H9 (cell line): ENCODE measurements at regions not wholly inside any gene's neighbourhood (a gene's known extent, or its start where the extent isn't known, plus 50 kb on each side); places are given as distances from the start of the nearest gene placed in this dataset.

Experiments
- DNase-seq: peaks from one replicate; pipeline ENCODE4 v3.0.0-alpha.2; 2017
- H2AFZ ChIP-seq: one replicate; pipeline ENCODE4 v1.6.1; 2013; ENCODE audit warnings: mild to moderate bottlenecking, low read length, control low read depth, moderate library complexity
- H2AK5ac ChIP-seq: 2 replicates; pipeline ENCODE4 v1.6.1; 2013; ENCODE audit warnings: low read length, control low read depth, mixed read lengths; ENCODE audit not compliant: insufficient read length
- H2BK120ac ChIP-seq: one replicate; pipeline ENCODE4 v1.6.1; 2013; ENCODE audit warnings: low read depth, mild to moderate bottlenecking, low read length, control low read depth, inconsistent platforms; ENCODE audit not compliant: poor library complexity, severe bottlenecking
- H2BK12ac ChIP-seq: 2 replicates; pipeline ENCODE4 v1.6.1; 2013; ENCODE audit warnings: low read length, control low read depth, mixed read lengths, low read depth; ENCODE audit not compliant: insufficient read length
- H2BK15ac ChIP-seq: 2 replicates; pipeline ENCODE4 v1.6.1; 2013; ENCODE audit warnings: low read depth, low read length, control low read depth
- H2BK20ac ChIP-seq: one replicate; pipeline ENCODE4 v1.6.1; 2013; ENCODE audit warnings: low read depth, mild to moderate bottlenecking, low read length, control low read depth, inconsistent platforms; ENCODE audit not compliant: poor library complexity, severe bottlenecking
- H2BK5ac ChIP-seq: 2 replicates; pipeline ENCODE4 v1.6.1; 2013; ENCODE audit warnings: low read length, control low read depth, mixed read lengths; ENCODE audit not compliant: insufficient read length
- H3K14ac ChIP-seq: 2 replicates; pipeline ENCODE4 v1.6.1; 2013; ENCODE audit warnings: low read length, control low read depth; ENCODE audit not compliant: insufficient read depth
- H3K18ac ChIP-seq: 2 replicates; pipeline ENCODE4 v1.6.1; 2013; ENCODE audit warnings: low read depth, mild to moderate bottlenecking, mixed read lengths, low read length, control low read depth; ENCODE audit not compliant: insufficient read length
- H3K23ac ChIP-seq: 2 replicates; pipeline ENCODE4 v1.6.1; 2013; ENCODE audit warnings: low read length, control low read depth, mixed read lengths, low read depth; ENCODE audit not compliant: insufficient read length
- H3K23me2 ChIP-seq: 2 replicates; pipeline ENCODE4 v1.6.1; 2013; ENCODE audit warnings: low read depth, mild to moderate bottlenecking, mixed read lengths, low read length, control low read depth; ENCODE audit not compliant: insufficient read length, poor library complexity, severe bottlenecking
- H3K27ac ChIP-seq: 2 replicates; pipeline ENCODE4 v1.5.1; 2013; ENCODE audit warnings: low read length, control low read depth, mixed read lengths, low read depth; ENCODE audit not compliant: insufficient read length
- H3K27me3 ChIP-seq: 2 replicates; pipeline ENCODE4 v1.6.1; 2013; ENCODE audit warnings: low read length, control low read depth, inconsistent platforms; ENCODE audit not compliant: insufficient read depth
- H3K4ac ChIP-seq: 2 replicates; pipeline ENCODE4 v1.6.1; 2013; ENCODE audit warnings: low read depth, mild to moderate bottlenecking, control low read depth, inconsistent platforms, low read length, moderate library complexity
- H3K4me1 ChIP-seq: 2 replicates; pipeline ENCODE4 v1.6.1; 2013; ENCODE audit warnings: low read length, control low read depth, inconsistent platforms; ENCODE audit not compliant: insufficient read depth
- H3K4me2 ChIP-seq: 2 replicates; pipeline ENCODE4 v1.6.1; 2013; ENCODE audit warnings: low read length, control low read depth, mixed read lengths; ENCODE audit not compliant: insufficient read length, insufficient read depth
- H3K56ac ChIP-seq: 2 replicates; pipeline ENCODE4 v1.6.1; 2013; ENCODE audit warnings: low read depth, mild to moderate bottlenecking, mixed read lengths, low read length, control low read depth; ENCODE audit not compliant: insufficient read length
- H3K79me1 ChIP-seq: 2 replicates; pipeline ENCODE4 v1.6.1; 2013; ENCODE audit warnings: low read depth, mild to moderate bottlenecking, moderate library complexity, low read length, control low read depth, inconsistent platforms; ENCODE audit not compliant: insufficient read depth, poor library complexity, severe bottlenecking
- H3K79me2 ChIP-seq: 2 replicates; pipeline ENCODE4 v1.6.1; 2013; ENCODE audit warnings: low read length, control low read depth, inconsistent platforms; ENCODE audit not compliant: insufficient read depth
- H3K9ac ChIP-seq: 2 replicates; pipeline ENCODE4 v1.6.1; 2013; ENCODE audit warnings: low read length, control low read depth, mixed read lengths; ENCODE audit not compliant: insufficient read length; ENCODE audit errors: extremely low read depth
- H3K9me3 ChIP-seq: one replicate; pipeline ENCODE4 v1.6.1; 2013; ENCODE audit warnings: low read depth, low read length, inconsistent platforms; ENCODE audit not compliant: control insufficient read depth
- H3T11ph ChIP-seq: one replicate; pipeline ENCODE4 v1.6.1; 2013; ENCODE audit warnings: mild to moderate bottlenecking, low read length, control low read depth, inconsistent platforms
- H4K20me1 ChIP-seq: one replicate; pipeline ENCODE4 v1.6.1; 2013; ENCODE audit not compliant: control insufficient read depth, insufficient read length, insufficient read depth
- H4K5ac ChIP-seq: 2 replicates; pipeline ENCODE4 v1.6.1; 2013; ENCODE audit warnings: low read depth, mild to moderate bottlenecking, mixed read lengths, low read length, control low read depth; ENCODE audit not compliant: insufficient read length
- H4K8ac ChIP-seq: replicated peaks from 2 replicates; pipeline ENCODE4 v1.6.1; 2013; ENCODE audit warnings: low read length, control low read depth, mixed read lengths, low read depth; ENCODE audit not compliant: insufficient read length
- H4K91ac ChIP-seq: 2 replicates; pipeline ENCODE4 v1.6.1; 2013; ENCODE audit warnings: low read depth, mild to moderate bottlenecking, moderate library complexity, mixed read lengths, low read length, control low read depth; ENCODE audit not compliant: insufficient read length
- H3K27ac Mint-ChIP-seq, 3 experiments: 2 replicates in 2 of 3; 3 replicates in 1 of 3; pipeline ENCODE4 v1.8.0; 2020 to 2021; ENCODE audit warnings: mixed read lengths in 3 of 3, mild to moderate bottlenecking in 1 of 3, moderate library complexity in 1 of 3
- H3K27me3 Mint-ChIP-seq: 2 replicates; pipeline ENCODE4 v1.8.0; 2021; ENCODE audit warnings: low read depth, mild to moderate bottlenecking, moderate library complexity, mixed read lengths
- H3K36me3 Mint-ChIP-seq, 3 experiments: 2 replicates in 2 of 3; 3 replicates in 1 of 3; pipeline ENCODE4 v1.8.0; 2020 to 2021; ENCODE audit warnings: low read depth in 3 of 3, mixed read lengths in 3 of 3; ENCODE audit not compliant: insufficient read depth in 1 of 3
- H3K4me1 Mint-ChIP-seq, 2 experiments: 2 replicates each; pipeline ENCODE4 v1.8.0; 2020; ENCODE audit warnings: mixed read lengths in 2 of 2
- H3K4me3 Mint-ChIP-seq, 2 experiments: 2 replicates in 1 of 2; 3 replicates in 1 of 2; pipeline ENCODE4 v1.8.0; 2020 to 2021; ENCODE audit warnings: mild to moderate bottlenecking in 2 of 2, mixed read lengths in 2 of 2, moderate library complexity in 1 of 2
- H3K9me3 Mint-ChIP-seq, 2 experiments: 2 replicates in 1 of 2; 3 replicates in 1 of 2; pipeline ENCODE4 v1.8.0; 2020; ENCODE audit warnings: mild to moderate bottlenecking in 2 of 2, mixed read lengths in 2 of 2, moderate library complexity in 1 of 2
- WGBS: extraction: QIAGEN DNeasy Blood & Tissue Kit; methylation state at CpG from one replicate; pipeline ENCODE4 v1.1.7; 2013; ENCODE audit warnings: missing lambda C conversion rate, low lambda C conversion rate, mixed read lengths; ENCODE audit not compliant: insufficient read length; ENCODE audit errors: extremely low coverage; 5-methylcytosine and 5-hydroxymethylcytosine counted together
- TF ChIP-seq, protein P1 (sequence below): fragments of 200-600 bp; sonication (generic); conservative IDR thresholded peaks from 3 replicates; pipeline ENCODE4 v1.8.0; 2021; ENCODE audit warnings: antibody characterized with exemption, mild to moderate bottlenecking

DNA sequence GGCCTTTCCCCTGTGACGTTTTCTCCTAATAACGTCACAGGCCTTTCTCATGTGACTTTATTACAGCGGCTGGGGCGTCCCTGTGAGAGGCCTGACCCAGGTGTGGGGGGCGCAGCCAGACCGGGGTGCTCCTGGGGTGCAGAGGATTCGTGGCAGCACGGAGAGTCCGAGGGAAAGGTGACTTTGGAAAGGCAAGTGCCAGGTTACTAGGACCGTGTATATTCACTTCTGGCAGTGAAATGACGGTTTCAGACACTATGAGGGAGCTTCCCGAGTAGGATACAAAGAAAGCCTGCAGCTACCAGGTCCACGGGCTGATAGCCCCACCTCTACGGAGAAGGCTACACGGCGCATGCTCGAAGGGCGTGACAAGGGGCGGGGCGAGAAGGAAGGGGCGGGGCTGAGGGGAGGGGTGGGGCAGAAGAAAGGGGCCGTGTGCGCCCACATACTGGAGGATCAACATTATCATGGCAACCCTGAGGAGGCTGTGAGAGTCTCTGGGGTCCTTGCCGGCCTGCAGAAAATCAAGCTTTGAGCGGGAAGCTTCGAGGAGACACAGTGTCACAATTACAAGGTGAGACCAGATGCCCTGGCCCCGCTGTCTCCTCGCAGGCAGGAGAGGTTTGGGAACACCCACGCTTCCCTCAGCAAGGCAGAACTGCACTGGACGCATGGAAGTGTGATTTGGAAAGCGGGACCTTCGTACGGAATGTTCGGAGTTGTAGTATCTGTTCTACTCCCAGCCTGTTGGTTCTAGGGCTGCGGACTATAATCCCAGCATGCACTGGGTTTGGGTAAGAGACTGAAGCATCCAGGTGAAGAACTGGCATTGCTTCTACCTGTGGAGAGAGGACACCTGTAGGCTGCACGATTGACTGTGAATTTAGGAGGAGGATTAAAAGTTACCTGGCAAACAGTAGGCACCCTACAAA lies 54.4 kb upstream of the ZNF337 start:
- Mint-ChIP-seq H3K27me3 (peaks cover 2% of the 10 kb centered on the region), H3K4me1 (peaks cover 0 to 7% of the 10 kb centered on the region in 2 experiments; a peak in 2 of 4 replicates), H3K36me3 (no peaks in the 10 kb centered on the region), H3K9me3 (no peaks in the 10 kb centered on the region; a peak in 1 of 5 replicates), H3K27ac (no peak overlapping the region), H3K4me3 (peak overlapping the region in 1 of 2 experiments; percentile 40; a peak in 2 of 5 replicates)
- Histone ChIP-seq H3K9ac (no peak overlapping the region), H2BK5ac (no peak overlapping the region), H2BK15ac (no peak overlapping the region), H3K79me1 (no peaks in the 10 kb centered on the region), H4K5ac (no peak overlapping the region), H2BK12ac (no peak overlapping the region), H4K8ac (no peak overlapping the region), H2BK20ac (no peak overlapping the region), H4K91ac (no peak overlapping the region), H3K4me1 (no peaks in the 10 kb centered on the region; the same call in 1 of the 2 replicates), H3K4me2 (no peak overlapping the region), H3K79me2 (no peaks in the 10 kb centered on the region), H4K20me1 (no peaks in the 10 kb centered on the region), H3K23me2 (no peaks in the 10 kb centered on the region), H3K56ac (no peak overlapping the region), H3K4ac (no peak overlapping the region), H2AFZ (no peak overlapping the region), H3K9me3 (no peaks in the 10 kb centered on the region), H3K18ac (no peak overlapping the region), H3K23ac (no peak overlapping the region), H3K14ac (0 out of 2 replicates have a peak overlapping the region, but pooled peaks have one; percentile 23), H3K27ac (no peak overlapping the region), H3K27me3 (no peaks in the 10 kb centered on the region), H2AK5ac (no peak overlapping the region), H2BK120ac (no peak overlapping the region), H3T11ph (no peak overlapping the region)
- TF ChIP-seq, protein P1, sequence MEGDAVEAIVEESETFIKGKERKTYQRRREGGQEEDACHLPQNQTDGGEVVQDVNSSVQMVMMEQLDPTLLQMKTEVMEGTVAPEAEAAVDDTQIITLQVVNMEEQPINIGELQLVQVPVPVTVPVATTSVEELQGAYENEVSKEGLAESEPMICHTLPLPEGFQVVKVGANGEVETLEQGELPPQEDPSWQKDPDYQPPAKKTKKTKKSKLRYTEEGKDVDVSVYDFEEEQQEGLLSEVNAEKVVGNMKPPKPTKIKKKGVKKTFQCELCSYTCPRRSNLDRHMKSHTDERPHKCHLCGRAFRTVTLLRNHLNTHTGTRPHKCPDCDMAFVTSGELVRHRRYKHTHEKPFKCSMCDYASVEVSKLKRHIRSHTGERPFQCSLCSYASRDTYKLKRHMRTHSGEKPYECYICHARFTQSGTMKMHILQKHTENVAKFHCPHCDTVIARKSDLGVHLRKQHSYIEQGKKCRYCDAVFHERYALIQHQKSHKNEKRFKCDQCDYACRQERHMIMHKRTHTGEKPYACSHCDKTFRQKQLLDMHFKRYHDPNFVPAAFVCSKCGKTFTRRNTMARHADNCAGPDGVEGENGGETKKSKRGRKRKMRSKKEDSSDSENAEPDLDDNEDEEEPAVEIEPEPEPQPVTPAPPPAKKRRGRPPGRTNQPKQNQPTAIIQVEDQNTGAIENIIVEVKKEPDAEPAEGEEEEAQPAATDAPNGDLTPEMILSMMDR = no peak
- peak; percentile 76 for DNase-seq
- WGBS = no CpG with 5 or more reads among the region's 36 CpGs
